ENCODE measurements at regions not wholly inside any gene's neighbourhood (a gene's known extent, or its start where the extent isn't known, plus 50 kb on each side); places are given as distances from the start of the nearest gene placed in this dataset.
A peak's percentile ranks its signal among the peaks of the same experiment; 100 is the strongest.

DNA sequence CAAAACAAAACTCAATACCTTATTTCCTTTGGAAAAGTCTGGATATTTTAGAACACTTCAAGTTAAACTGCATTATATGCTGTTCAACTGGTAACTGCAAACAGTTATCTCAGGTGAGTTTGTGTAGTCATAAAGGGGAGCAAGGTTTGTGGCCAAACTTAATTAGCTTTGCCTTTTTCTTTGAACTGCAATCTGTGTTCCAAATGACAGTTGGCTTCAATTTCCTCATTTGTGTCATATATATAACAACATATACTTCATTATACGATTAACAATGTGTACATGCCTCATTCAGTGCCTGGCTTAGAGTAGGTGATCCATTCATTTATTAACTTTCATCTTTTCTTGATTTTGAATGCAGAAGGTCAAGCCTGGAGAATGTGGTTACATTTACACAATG lies 55.8 kb downstream of the KCNE4 start:
- FAIRE-seq, result no peak

- FAIRE-seq, result no peak
Observed at GRCh38 chr2:223108351-223109050, 56.5 kb downstream of the KCNE4 start.

GRCh38 chr2:223109341-223109740 lies 57.4 kb downstream of the KCNE4 start:
- FAIRE-seq, result no peak

- no peak for FAIRE-seq
Observed at GRCh38 chr2:223113161-223113560, 61.2 kb downstream of the KCNE4 start.

DNA sequence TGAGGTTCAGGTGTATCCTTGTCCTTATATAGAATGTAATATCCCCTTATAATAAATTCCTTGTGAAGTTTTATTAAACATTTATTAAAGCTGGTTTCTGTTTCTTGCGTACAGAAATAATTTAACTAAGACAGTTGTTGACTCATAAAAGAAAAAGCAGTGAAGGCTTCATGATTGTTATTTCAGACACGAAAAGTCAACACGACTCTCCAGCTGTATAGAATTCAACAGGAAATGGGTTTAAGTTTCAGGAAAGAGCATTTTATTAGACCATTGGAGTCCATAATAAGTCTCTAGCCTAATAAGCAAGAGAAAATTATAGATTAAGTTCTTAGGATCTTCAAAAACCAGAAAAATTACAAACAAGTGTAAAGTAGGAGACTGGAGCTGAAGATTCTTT lies 62.2 kb downstream of the KCNE4 start:
- FAIRE-seq, result no peak

- FAIRE-seq, result no peak
Observed at GRCh38 chr2:223114917-223115316, 62.9 kb downstream of the KCNE4 start.

- no peak for FAIRE-seq
Observed at GRCh38 chr2:223117533-223117932, 65.5 kb downstream of the KCNE4 start.

DNA sequence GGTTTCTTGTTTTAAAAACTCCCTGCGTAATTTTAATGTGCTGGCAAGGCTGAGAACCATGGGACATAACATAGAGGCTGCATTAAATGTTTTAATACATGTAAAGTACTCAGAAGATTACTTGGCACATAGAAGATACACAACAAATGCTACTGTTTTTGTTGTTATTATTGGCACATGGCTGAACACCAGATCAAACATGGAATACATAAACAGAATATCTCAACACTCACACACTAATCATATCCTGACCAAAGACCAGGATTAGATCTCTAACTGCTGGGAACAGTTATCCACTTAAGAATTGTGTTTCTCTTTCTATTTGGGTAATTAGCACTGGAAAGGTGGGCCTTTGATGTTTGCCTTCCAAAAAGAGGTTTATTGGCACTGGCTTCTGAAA lies 69.3 kb downstream of the KCNE4 start:
- no peak for FAIRE-seq

DNA sequence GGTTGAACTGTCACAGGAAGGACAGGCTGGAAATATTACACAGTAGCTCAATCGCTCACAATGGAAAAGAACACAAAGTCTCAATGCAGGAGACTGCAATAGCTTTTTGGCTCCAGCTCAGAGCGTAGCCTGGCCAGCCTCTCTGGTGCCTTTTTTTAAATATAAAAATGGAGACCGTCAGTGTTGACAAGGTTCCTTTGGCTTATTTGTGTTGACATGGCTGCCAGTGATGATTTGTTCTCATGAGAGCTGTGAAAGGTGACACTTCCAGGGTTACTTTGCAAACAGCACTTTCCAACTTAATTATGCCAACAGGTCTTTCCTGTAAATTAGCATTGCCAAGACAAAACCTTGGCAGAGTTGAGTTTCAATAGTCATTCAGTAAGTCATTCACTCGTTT lies 70.8 kb downstream of the KCNE4 start:
- FAIRE-seq, result peak; percentile 41

DNA sequence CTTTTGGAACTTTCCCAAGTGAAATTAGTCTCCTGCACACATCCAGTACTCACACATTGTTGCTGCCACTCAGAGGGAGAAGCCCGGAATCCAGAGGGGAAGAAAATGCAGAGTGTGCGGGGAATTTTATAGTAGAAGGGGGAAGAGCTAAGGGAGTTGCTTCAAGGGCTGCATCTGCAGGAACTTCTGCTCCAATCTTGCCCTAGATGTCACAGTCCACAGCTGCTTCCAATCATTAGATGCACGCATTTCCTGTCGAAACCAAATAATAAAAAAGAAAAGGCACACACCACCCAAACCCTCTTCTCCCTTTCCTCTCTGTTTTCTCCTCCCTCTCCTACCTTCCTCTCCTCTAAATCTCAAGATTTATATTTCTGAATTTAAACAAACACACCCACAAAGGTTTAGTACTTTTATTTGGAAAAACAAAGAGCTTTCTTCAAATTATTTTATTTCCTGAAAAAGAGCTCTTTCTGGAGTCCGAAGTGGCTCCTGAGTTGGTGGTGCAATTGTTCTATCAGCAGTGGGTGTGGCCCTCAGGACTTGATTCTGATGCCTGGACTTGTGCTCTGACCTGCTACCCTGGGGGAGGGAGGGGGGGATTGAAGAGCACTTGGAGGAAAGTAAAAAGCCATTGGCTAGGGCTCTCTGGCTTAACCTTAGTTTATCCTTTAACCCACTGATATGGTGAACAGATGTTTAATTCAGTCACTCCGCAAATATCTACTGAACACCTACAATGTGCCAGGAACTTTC lies 72.0 kb downstream of the KCNE4 start:
- FAIRE-seq, result peak; percentile 98

DNA sequence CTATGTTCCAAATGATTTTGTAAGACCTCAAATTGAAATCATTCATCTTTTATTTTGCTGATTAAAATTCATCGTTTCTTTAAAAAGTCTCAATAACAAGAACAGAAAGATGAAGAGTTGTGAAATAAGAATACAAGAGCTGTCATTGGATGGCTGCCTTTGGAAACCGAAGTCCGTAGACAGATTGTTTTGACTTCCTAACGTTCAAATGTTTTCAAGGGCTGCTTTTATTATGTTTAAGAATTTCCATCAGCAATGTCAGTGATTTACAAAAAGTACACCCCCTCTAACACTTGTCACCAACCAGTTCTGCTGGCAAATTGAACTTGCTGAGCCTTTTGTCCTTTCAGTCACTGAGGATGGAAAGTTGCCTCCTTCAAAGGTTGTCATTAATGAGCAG lies 89.6 kb downstream of the KCNE4 start:
- FAIRE-seq, result no peak

DNA sequence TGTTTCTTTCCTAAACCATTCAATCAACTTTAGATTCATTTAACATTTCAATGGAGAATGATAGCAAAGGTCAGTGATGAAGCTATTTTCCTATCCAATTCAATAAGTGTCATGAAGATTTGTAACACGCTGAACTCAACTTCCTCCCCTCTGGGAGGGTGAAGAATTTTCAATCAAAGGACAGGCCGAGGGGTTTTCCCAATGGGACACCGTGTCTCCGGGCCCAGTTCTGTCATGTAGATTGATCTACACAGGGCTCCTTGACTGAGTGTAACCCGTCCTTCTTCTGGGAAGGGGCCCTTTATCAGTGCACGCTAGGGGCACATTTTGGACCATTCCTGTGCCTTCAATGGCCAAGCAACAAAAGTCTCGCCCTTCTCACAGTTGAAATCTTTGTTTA lies 90.1 kb downstream of the KCNE4 start:
- FAIRE-seq, result no peak

DNA sequence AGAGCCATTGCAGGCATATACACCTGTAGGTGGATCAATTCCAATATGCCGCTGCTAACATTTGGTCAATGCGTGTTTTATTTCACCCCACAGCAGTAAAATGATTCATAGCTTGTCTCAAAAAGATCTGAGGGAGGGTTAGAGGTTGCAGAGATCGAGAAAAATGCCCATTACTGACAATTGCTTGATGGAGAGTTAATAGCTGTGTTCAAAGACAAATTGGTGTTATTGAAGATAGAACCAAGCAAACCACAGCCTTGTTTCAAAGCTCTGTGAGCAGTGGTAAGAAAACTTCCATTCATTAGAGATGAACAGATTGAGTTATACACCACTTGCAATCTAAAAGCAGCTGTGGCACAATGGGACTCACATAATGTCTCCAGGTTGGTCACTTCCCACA lies 95.4 kb downstream of the KCNE4 start:
- no peak for FAIRE-seq

DNA sequence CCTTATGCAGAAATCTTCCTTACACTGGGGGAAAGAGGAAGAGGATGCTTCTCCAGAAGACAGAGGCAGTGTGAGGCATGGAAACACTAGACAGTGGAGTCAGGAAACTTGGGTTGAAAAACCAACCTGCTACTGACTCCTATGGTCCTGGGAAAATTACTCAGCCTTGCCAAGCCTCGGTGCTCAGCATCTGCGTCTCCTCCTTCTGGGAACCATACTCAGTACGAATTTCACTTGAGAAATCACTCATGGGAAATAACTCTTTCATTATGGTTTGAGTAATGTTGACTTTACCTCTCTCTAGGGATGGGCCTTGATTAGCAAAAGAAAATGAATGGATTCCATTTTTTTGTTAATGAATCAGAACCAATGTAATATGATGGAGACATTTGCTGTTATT lies 96.5 kb downstream of the KCNE4 start:
- no peak for FAIRE-seq

GRCh38 chr2:223155956-223156355 lies 104.0 kb downstream of the KCNE4 start:
- FAIRE-seq, result no peak

GRCh38 chr2:223161873-223162458 lies 110.0 kb downstream of the KCNE4 start:
- no peak for FAIRE-seq

DNA sequence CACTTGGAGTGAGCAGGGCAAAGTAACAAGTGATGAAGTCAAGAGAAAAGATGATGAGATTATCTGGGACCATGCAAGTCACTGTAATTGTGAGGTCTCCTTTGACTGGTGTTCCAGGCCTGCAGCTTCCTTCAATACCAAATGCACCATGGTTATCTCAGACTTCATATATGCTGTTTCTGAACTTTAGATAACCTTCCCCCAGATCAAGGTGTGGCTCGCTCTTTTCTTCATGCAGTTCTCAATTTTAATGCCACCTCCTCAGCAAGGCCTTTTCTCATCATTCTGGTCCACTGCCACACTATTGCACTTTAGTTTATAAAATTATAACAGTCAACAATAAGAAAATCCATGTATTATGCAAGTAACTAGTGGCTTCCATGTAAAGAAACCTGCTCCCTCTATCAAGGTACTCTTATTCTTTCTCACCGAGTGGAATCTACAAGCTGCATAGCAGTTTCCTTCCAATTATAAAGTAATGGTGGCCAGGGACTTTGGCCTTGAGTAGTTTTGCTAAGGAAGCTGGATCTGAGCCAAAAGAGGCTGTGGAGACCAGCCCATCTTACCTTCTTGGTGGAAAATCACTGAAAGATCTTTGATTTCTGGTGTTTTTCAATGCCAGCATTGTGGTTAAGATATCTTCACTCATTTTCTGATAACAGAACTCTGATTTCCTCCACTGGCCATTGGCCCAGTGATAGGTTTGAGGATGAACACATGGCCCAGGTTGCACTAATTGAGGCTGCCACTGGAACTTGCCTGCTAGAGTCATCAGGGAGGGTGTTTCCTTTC lies 113.6 kb downstream of the KCNE4 start:
- FAIRE-seq, result no peak

DNA sequence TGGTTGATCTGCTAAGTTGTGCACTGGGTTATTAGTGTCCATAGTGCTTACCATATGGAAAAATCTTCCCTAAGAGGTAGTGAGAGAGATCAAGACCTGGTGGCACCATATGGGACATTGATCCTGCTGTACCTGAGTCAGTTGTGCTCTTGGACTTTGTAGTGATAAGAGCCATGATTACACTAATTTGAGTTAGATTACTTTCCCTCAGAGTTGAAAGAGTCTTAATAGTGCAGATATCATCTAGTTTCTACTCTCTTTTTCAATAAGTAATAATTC lies 114.2 kb downstream of the KCNE4 start:
- FAIRE-seq, result no peak

DNA sequence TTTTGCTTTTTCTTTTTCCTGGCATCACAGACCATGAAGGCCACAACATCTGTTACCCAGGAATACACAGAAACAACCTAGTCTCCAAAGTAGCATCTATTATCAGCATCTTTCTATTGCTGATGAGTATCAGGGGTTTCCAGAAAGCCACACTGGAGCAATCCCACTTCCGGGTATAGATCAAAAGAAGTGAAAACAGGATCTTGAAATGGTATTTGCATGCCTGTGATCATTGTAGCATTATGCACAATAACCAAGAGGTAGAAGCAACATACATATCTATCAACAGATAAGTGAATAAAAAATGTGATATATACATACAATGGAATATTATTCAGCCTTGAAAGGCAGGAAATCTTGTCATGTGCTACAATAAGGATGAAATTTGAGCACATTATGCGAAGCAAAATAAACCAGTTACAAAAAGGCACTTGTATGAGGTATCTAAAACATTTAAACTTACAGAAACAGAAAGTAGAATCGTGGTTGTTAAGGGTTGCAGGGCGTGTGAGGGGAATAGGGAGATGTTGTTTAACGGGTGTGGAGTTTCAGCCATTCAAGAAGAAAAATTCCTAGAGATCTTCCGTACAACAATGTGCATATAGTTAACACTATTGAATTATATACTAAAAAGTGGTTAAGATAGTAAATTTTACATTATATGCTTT lies 115.1 kb downstream of the KCNE4 start:
- FAIRE-seq, result no peak

DNA sequence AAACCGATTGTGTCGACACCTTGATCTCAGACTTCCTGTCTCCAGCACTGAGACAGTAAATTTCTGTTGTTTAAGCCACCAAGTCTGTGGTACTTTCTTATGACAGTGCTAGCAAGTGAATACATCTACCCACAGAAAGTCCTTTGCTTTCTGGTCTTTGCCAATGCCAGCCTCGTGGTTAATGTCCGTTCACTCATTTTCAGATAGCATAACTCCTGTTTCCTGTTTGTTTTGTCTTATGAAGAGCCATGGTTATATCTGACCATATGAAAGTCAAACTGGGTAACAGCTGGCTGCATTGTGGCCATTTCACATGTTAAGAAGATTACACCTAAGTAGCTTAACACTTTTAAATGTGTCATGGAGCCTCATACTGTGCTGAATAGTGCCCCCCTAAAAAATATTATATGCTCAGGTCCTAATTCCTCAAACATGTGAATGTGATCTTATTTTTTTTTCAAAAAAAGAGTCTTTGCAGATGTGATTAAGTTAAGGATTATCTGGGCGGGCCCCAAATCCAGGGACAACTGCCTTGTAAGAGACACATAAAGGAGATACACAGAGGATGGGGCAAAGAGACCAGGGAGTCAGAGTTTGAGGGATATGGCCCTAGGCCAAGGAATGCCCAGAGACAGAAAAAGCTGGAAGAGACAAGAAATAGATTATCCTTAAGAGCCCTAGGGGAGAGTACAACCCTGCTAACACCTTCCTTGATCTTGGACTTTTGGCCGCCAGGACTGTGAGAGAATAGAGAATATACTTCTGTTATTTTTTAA lies 118.0 kb downstream of the KCNE4 start:
- no peak for FAIRE-seq

- FAIRE-seq, result no peak
Observed at GRCh38 chr2:223176970-223177369, 125.0 kb downstream of the KCNE4 start.

GRCh38 chr2:223180463-223180862 lies 128.5 kb downstream of the KCNE4 start:
- peak; percentile 99 for FAIRE-seq

Measured in endometrium (tissue), 2 donors.